H1 (cell line): ENCODE measurements at regions not wholly inside any gene's neighbourhood (a gene's known extent, or its start where the extent isn't known, plus 50 kb on each side); places are given as distances from the start of the nearest gene placed in this dataset.

Experiments used
- CTCF ChIA-PET: fragments of 300-600 bp; sonication (Branson Sonifier 250); formaldehyde crosslinking; loops from one replicate; lab custom pipeline; 2021; ENCODE audit not compliant: partially characterized antibody; lab: Charles Lee
- POLR2A ChIA-PET: fragments of 300-600 bp; sonication (Branson Sonifier 250); formaldehyde crosslinking; loops from one replicate; lab custom pipeline; 2021; ENCODE audit warnings: inconsistent platforms; ENCODE audit not compliant: partially characterized antibody; lab: Charles Lee
- DNase-seq, 2 experiments: peaks; one replicate each; pipeline versions ENCODE4 v3.0.0 to v3.0.0-alpha.2; 2010 to 2022; ENCODE audit warnings: low spot score in 2 of 2, low read depth in 1 of 2, mixed read lengths in 1 of 2
- FAIRE-seq: peaks from 2 replicates; lab custom pipeline; 2011; peaks lifted over from hg19 to GRCh38; lab: Jason Lieb, UNC
- H2AFZ ChIP-seq: 2 replicates; pipeline ENCODE4 v1.8.1; 2012; ENCODE audit warnings: low read length, inconsistent platforms
- H2AK5ac ChIP-seq: 2 replicates; pipeline ENCODE4 v1.6.1; 2013; ENCODE audit warnings: low read depth, low read length
- H2BK120ac ChIP-seq: replicated peaks from 2 replicates; pipeline ENCODE3; 2013; ENCODE audit warnings: low read depth, low read length, inconsistent platforms
- H2BK12ac ChIP-seq: 2 replicates; pipeline ENCODE4 v1.6.1; 2013; ENCODE audit warnings: low read depth, low read length
- H2BK15ac ChIP-seq: 2 replicates; pipeline ENCODE4 v1.6.1; 2013; ENCODE audit warnings: low read length
- H2BK20ac ChIP-seq: 2 replicates; pipeline ENCODE4 v1.6.1; 2013; ENCODE audit warnings: low read length
- H2BK5ac ChIP-seq: 2 replicates; pipeline ENCODE4 v1.6.1; 2013; ENCODE audit warnings: low read depth, low read length
- H3K14ac ChIP-seq: 2 replicates; pipeline ENCODE4 v1.6.1; 2013; ENCODE audit warnings: inconsistent platforms; ENCODE audit not compliant: insufficient read length
- H3K18ac ChIP-seq: 2 replicates; pipeline ENCODE4 v1.6.1; 2013; ENCODE audit warnings: low read length; ENCODE audit errors: extremely low read depth
- H3K23ac ChIP-seq: 2 replicates; pipeline ENCODE4 v1.6.1; 2013; ENCODE audit warnings: inconsistent platforms; ENCODE audit not compliant: insufficient read length
- H3K23me2 ChIP-seq: 2 replicates; pipeline ENCODE4 v1.6.1; 2013; ENCODE audit warnings: low read depth, low read length
- H3K27ac ChIP-seq: 2 replicates; pipeline ENCODE4 v1.6.1; 2011; ENCODE audit warnings: low read depth, low read length, inconsistent platforms
- H3K27me3 ChIP-seq, 4 experiments: replicated peaks in 1 of 4; 1 replicate in 1 of 4; 2 replicates in 3 of 4; pipeline versions ENCODE4 v1.6.1 to v1.8.1; 2011 to 2013; ENCODE audit warnings: low read length in 3 of 4, mild to moderate bottlenecking in 3 of 4, inconsistent platforms in 2 of 4, mixed read lengths in 2 of 4, moderate library complexity in 1 of 4; ENCODE audit not compliant: control insufficient read depth in 3 of 4, insufficient read depth in 3 of 4; ENCODE audit errors: extremely low read depth in 1 of 4
- H3K36me3 ChIP-seq, 4 experiments: 2 replicates each; pipeline versions ENCODE4 v1.6.1 to v1.8.1; 2011 to 2013; ENCODE audit warnings: mild to moderate bottlenecking in 4 of 4, low read length in 3 of 4, moderate library complexity in 2 of 4, control low read depth in 1 of 4, inconsistent platforms in 1 of 4; ENCODE audit not compliant: insufficient read depth in 4 of 4, control insufficient read depth in 2 of 4
- H3K4ac ChIP-seq: replicated peaks from 2 replicates; pipeline ENCODE3; 2013; ENCODE audit warnings: low read length, low read depth, mixed read lengths, inconsistent platforms; ENCODE audit not compliant: insufficient read length
- H3K4me1 ChIP-seq, 4 experiments: replicated peaks in 1 of 4; 1 replicate in 1 of 4; 2 replicates in 3 of 4; pipeline versions ENCODE4 v1.6.1 to v1.8.1; 2011 to 2013; ENCODE audit warnings: low read length in 3 of 4, inconsistent platforms in 2 of 4, mixed read lengths in 1 of 4; ENCODE audit not compliant: insufficient read depth in 4 of 4, control insufficient read depth in 3 of 4
- H3K4me2 ChIP-seq, 2 experiments: 2 replicates each; pipeline versions ENCODE4 v1.6.1 to v1.8.1; 2011 to 2013; ENCODE audit warnings: low read depth in 2 of 2, low read length in 2 of 2, control low read depth in 1 of 2, inconsistent platforms in 1 of 2, mild to moderate bottlenecking in 1 of 2; ENCODE audit not compliant: insufficient read depth in 1 of 2
- H3K4me3 ChIP-seq, 4 experiments: fragments of 200-600, 300-600 bp in 1 of 4; sonication (generic), shearing (Covaris generic), sonication (Bioruptor Twin) in 1 of 4; 2 replicates each; pipeline versions ENCODE4 v1.5.1 to v1.8.1; 2011 to 2016; ENCODE audit warnings: low read length in 4 of 4, low read depth in 3 of 4, control low read depth in 2 of 4, inconsistent platforms in 2 of 4, mild to moderate bottlenecking in 2 of 4, mixed read lengths in 1 of 4, moderate library complexity in 1 of 4; ENCODE audit not compliant: insufficient read depth in 2 of 4; ENCODE audit errors: extremely low read depth in 1 of 4
- H3K56ac ChIP-seq: replicated peaks from 2 replicates; pipeline ENCODE3; 2013; ENCODE audit warnings: low read depth, mild to moderate bottlenecking, mixed read lengths, low read length, inconsistent platforms; ENCODE audit not compliant: insufficient read length
- H3K79me1 ChIP-seq: 2 replicates; pipeline ENCODE4 v1.6.1; 2013; ENCODE audit warnings: low read depth, low read length, control low read depth
- H3K79me2 ChIP-seq, 2 experiments: 2 replicates each; pipeline versions ENCODE4 v1.6.1 to v1.8.1; 2012 to 2013; ENCODE audit warnings: low read length in 2 of 2, mild to moderate bottlenecking in 2 of 2, inconsistent platforms in 1 of 2; ENCODE audit not compliant: insufficient read depth in 2 of 2, control insufficient read depth in 1 of 2
- H3K9ac ChIP-seq, 4 experiments: replicated peaks in 1 of 4; 1 replicate in 1 of 4; 2 replicates in 3 of 4; pipeline versions ENCODE4 v1.6.1 to v1.8.1; 2011 to 2013; ENCODE audit warnings: low read depth in 3 of 4, low read length in 3 of 4, control low read depth in 2 of 4, mild to moderate bottlenecking in 2 of 4, moderate library complexity in 2 of 4, inconsistent platforms in 1 of 4; ENCODE audit errors: extremely low read depth in 1 of 4
- H3K9me3 ChIP-seq, 2 experiments: 2 replicates each; pipeline versions ENCODE4 v1.6.1 to v1.8.1; 2012 to 2013; ENCODE audit warnings: mild to moderate bottlenecking in 2 of 2, moderate library complexity in 2 of 2, control low read depth in 1 of 2, inconsistent platforms in 1 of 2, low read depth in 1 of 2, low read length in 1 of 2, mixed read lengths in 1 of 2; ENCODE audit not compliant: insufficient read depth in 2 of 2
- H4K20me1 ChIP-seq, 2 experiments: replicated peaks in 1 of 2; 2 replicates each; pipeline versions ENCODE3 to v1.8.1; 2011 to 2013; ENCODE audit warnings: inconsistent platforms in 2 of 2, low read length in 2 of 2, mild to moderate bottlenecking in 1 of 2; ENCODE audit not compliant: insufficient read depth in 2 of 2, control insufficient read depth in 1 of 2
- H4K5ac ChIP-seq: 2 replicates; pipeline ENCODE4 v1.6.1; 2013; ENCODE audit warnings: low read length, low read depth, mixed read lengths, inconsistent platforms; ENCODE audit not compliant: insufficient read length
- H4K8ac ChIP-seq: 2 replicates; pipeline ENCODE4 v1.8.0; 2013; ENCODE audit warnings: mild to moderate bottlenecking, moderate library complexity, low read length, inconsistent platforms; ENCODE audit not compliant: insufficient read depth; ENCODE audit errors: extremely low read depth
- H4K91ac ChIP-seq: replicated peaks from 2 replicates; pipeline ENCODE3; 2013; ENCODE audit warnings: low read length, mixed read lengths, inconsistent platforms; ENCODE audit not compliant: insufficient read length
- CTCF ChIP-seq, 3 experiments: IDR thresholded peaks; 1 replicate in 2 of 3; 2 replicates in 1 of 3; pipeline versions ENCODE4 v1.5.1 to v1.6.1; 2011; ENCODE audit warnings: low read length in 3 of 3, mild to moderate bottlenecking in 3 of 3, inconsistent platforms in 2 of 3, low read depth in 1 of 3, moderate library complexity in 1 of 3; ENCODE audit not compliant: insufficient read depth in 1 of 3; ENCODE audit errors: control extremely low read depth in 1 of 3
- FOSL1 ChIP-seq: IDR thresholded peaks from 2 replicates; pipeline ENCODE4 v1.6.1; 2011; ENCODE audit warnings: mild to moderate bottlenecking, low read depth, low read length, moderate library complexity; ENCODE audit not compliant: insufficient read depth
- JUND ChIP-seq: IDR thresholded peaks from 2 replicates; pipeline ENCODE4 v1.6.1; 2011; ENCODE audit warnings: mild to moderate bottlenecking, improper control_type of control experiment, low read length
- POLR2A ChIP-seq, 2 experiments: IDR thresholded peaks; 1 replicate in 1 of 2; 2 replicates in 1 of 2; pipeline ENCODE4 v1.6.1; 2011; ENCODE audit warnings: low read depth in 2 of 2, low read length in 2 of 2, mild to moderate bottlenecking in 2 of 2; ENCODE audit errors: control extremely low read depth in 1 of 2
- SP4 ChIP-seq: IDR thresholded peaks from 2 replicates; pipeline ENCODE4 v1.6.1; 2012; ENCODE audit warnings: low read length, inconsistent platforms
- WGBS, 2 experiments: shearing (Covaris generic) in 1 of 2; methylation state at CpG; one replicate each; pipeline versions ENCODE4 v1.1.6 to v1.1.7; 2013 to 2015; ENCODE audit warnings: low lambda C conversion rate in 2 of 2, mixed read lengths in 2 of 2, inconsistent platforms in 1 of 2, low coverage in 1 of 2, missing lambda C conversion rate in 1 of 2; ENCODE audit not compliant: insufficient replicate concordance in 2 of 2, insufficient coverage in 1 of 2, insufficient read length in 1 of 2; ENCODE audit errors: extremely low coverage in 1 of 2, missing lambda C conversion rate in 1 of 2; 5-methylcytosine and 5-hydroxymethylcytosine counted together
- TF ChIP-seq, protein P1 (sequence below): IDR thresholded peaks from 2 replicates; pipeline ENCODE4 v1.6.1; 2012; ENCODE audit warnings: low read length, inconsistent platforms

DNA sequence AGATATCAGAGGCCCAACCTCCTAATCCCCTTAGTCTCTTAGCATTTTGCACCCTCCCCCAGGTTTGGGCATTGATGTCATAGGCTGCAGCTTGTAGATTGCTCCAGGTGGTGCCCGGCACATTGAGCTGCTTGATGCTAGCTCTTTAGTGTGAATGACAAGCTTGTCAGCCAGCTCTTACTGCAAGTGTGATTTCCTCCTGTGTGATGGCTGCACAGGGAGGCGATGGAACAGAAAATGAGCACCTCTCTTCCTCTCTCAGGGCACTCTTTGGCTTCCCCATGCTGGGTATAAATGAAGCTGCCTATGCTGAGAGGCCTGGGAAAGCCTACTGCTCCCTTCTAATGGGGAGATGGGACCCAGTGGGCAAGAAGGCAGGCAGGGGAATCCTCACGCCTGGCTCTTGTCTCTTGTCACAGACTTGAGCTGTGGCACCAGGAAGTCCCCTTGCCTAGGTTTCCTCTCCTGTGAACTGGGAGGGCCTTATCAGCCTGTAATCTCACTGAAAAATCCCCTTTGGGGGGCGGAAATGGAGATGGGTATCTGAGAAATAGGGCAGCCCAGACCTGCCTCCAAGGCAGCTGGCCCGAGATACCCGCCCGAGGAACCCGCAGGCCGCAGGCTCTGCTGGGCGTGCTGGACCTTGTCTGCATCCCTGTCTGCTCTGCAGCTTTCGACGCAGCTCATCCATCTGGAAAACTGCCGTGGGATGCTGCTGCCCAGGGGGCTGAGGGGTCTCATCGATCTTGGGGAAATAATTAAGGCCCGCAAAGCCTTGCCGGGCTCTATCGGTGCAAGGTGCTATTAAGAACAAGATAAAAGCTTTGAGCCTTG lies 163.5 kb upstream of the CXCR4 start:
- no peak for FAIRE-seq
- H3K4me1 ChIP-seq = no peaks in the 10 kb centered on the region
- no peak overlapping the region for H3K4ac ChIP-seq
- H3K4me3 ChIP-seq = no peak overlapping the region
- no peak overlapping the region for H2AK5ac ChIP-seq
- H2BK12ac ChIP-seq = no peak overlapping the region
- no peak overlapping the region for H2BK20ac ChIP-seq
- H3K9ac ChIP-seq = no peak overlapping the region
- no peak overlapping the region for H4K5ac ChIP-seq
- WGBS, 2 experiments = 95% methylated on average over 17 of the region's 17 CpGs; no CpG with 5 or more reads in 1 of the 2 experiments
- H3K27me3 ChIP-seq = no peaks in the 10 kb centered on the region
- H3K79me2 ChIP-seq = no peaks in the 10 kb centered on the region
- H2BK5ac ChIP-seq = no peak overlapping the region
- CTCF ChIA-PET = interaction anchor here (1.0 to 1.3 kb wide), 3 partner anchors 14 to 227 kb away, joined by 3 read pairs; no protein-coding TSS in a partner anchor
- H3K18ac ChIP-seq = no peak overlapping the region
- TF ChIP-seq POLR2A (IDR thresholded peaks at IDR 0.05; ENCODE audit: control extremely low read depth in 1 of 2, low read depth in 2 of 2, low read length in 2 of 2) = no peak
- TF ChIP-seq JUND = no peak
- TF ChIP-seq, protein P1, sequence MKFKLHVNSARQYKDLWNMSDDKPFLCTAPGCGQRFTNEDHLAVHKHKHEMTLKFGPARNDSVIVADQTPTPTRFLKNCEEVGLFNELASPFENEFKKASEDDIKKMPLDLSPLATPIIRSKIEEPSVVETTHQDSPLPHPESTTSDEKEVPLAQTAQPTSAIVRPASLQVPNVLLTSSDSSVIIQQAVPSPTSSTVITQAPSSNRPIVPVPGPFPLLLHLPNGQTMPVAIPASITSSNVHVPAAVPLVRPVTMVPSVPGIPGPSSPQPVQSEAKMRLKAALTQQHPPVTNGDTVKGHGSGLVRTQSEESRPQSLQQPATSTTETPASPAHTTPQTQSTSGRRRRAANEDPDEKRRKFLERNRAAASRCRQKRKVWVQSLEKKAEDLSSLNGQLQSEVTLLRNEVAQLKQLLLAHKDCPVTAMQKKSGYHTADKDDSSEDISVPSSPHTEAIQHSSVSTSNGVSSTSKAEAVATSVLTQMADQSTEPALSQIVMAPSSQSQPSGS = no peak
- TF ChIP-seq FOSL1 = no peak
- no peak for TF ChIP-seq SP4
- TF ChIP-seq CTCF (IDR thresholded peaks at IDR 0.05; ENCODE audit: control extremely low read depth in 1 of 3, insufficient read depth in 1 of 3, low read depth in 1 of 3, low read length in 3 of 3) = no peak
- TF ChIP-seq, all 59 proteins: peak for 0
- Histone ChIP-seq H3K23me2 (no peaks in the 10 kb centered on the region), H3K56ac (no peak overlapping the region), H3K4me2 (no peak overlapping the region), H3K36me3 (no peaks in the 10 kb centered on the region), H3K79me1 (no peaks in the 10 kb centered on the region), H3K9me3 (no peaks in the 10 kb centered on the region), H4K20me1 (no peaks in the 10 kb centered on the region), H3K23ac (no peak overlapping the region), H2AFZ (no peak overlapping the region), H3K27ac (no peak overlapping the region), H2BK120ac (no peak overlapping the region), H2BK15ac (no peak overlapping the region), H4K8ac (no peak overlapping the region; the same call in 1 of the 2 replicates), H4K91ac (no peak overlapping the region), H3K14ac (no peak overlapping the region)
- POLR2A ChIA-PET = no interaction called here
- no peak for DNase-seq
